OCI-M2 (cell line): ENCODE measurements at regions not wholly inside any gene's neighbourhood (a gene's known extent, or its start where the extent isn't known, plus 50 kb on each side); places are given as distances from the start of the nearest gene placed in this dataset.
A peak's percentile ranks its signal among the peaks of the same experiment; 100 is the strongest.

Experiments used
- DNase-seq: peaks from one replicate; lab custom pipeline; 2025; ENCODE audit not compliant: unreplicated experiment; lab: John Stamatoyannopoulos, UW

DNA sequence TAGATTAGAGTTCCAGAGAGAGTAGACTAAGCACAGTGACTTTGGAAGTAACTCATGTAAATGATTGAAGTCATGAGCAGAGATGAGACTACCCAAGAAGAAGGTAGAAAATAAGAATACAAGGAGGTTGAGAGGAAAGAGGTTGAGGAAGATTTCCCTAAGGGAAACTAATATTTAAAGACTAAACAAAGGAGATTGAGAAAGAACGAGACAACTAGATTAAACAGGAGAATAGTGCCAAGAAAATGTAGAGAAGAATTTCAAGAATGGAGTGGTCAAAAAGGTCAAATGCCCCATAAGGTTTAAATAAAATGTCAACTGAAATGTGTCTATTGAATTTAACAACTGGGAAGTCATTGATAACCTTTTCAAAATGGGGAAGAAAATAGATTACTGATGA lies 59.0 kb downstream of the RPS29 start:
- DNase-seq, result no peak

DNA sequence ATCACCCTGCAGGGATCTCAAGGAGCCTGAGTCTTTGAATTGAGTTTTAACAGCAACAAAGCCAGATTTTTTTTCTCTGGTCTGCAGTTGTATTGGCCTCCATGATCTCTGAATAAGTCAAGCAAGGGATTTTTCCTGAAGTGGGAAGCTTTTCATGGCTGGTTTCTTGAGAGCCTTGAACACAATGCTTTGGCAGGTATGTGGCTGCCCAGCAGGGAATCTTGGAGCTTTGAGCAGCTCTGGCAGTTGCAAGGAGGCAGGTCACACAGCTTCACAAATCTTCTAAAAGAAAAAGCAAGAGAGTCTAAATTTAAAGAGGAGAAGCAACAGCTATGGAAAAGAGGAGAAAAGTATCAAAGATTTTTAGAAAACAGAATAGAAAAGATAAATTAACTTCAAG lies 60.1 kb downstream of the RPS29 start:
- DNase-seq, result no peak

DNA sequence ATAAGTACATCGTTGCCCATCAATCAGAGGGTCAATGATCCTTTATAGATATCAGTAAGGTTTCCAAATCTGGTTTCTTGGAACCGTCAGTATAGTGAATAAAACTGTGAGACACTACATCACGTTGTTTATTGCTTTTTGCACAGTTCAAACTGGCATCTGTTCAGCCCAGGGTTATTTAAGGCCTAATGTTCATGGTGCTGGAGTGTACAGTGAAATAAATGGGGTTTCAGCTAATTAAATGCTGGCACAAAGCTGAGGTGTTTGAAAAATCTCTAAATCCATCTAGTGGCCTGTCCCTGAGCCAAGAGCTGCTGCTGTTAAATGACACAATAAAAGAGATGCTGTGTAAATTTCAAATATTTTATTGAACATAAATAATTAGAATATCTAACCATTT lies 69.9 kb downstream of the RPS29 start:
- DNase-seq, result no peak

DNA sequence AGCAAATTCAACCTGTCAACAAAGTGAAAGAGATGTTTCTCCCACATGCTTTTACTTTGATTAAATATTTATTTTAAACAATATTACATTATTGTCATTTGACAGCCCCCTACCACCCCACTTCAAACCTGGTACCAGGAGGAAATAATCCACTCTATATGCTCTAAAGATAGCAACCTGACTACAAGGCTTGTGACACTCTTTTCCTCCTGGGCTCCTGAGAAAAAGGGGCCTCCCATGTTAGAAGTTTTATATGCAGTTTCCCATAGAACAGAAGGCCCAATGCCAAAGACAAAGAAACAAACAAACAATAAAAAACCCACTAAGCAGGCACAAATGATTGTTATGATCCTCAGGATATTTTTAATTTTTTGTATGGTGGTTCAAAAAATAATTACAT lies 73.6 kb downstream of the RPS29 start:
- no peak for DNase-seq

DNA sequence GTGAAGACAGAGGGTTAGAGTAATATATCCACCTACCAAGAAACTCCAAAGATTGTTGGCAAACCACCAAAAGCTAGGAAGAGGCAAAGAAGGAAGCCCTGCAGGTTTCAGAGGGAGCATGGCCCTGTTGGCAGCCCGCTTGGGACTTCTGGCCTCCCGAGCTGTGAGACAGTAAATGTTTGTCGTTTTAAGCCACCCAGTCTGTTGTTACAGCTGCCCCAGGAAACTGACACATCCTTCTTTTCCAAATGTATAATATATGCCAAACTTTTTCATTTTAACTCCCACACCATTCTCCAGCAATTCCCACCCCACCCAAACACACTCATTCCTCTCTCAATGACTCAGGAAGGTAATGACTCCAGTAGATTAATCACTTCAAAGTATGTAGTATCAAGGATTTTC lies 74.0 kb downstream of the RPS29 start:
- no peak for DNase-seq

DNA sequence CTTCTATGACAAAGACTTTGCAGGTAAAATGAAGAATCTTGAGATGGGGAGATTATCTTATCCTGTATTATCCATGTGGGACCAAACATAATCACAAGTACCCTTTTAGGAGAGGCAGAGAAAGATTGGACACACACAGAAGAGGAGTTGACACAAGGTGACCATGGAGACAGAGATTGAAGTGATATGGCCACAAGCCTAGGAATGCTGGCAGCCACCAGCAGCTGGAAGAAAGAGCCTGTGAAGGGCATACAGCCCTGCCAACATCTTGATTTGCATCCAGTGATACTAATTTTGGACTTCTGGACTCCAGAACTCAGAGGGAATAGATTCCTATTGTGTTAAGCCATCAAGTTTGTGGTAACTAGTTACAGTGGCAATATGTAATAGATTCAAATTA lies 78.1 kb downstream of the RPS29 start:
- no peak for DNase-seq

DNA sequence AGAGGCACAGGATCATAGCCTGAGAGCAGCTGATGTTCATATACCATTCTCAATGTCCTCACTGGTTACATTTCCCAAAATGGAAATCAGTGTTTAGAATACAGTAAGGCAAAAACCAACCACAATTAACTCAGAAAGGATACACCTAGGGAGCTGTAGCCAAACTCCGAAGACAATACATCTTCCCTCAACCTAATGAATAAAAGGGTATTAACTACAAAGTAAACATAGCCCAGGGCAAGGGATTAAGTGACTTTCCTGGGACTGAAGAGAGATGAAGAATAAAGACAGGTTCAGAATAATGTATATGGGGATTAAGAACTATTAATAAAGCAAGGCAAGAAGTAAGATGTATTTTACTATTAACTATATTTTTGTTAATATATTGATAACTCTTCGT lies 79.5 kb downstream of the RPS29 start:
- no peak for DNase-seq

DNA sequence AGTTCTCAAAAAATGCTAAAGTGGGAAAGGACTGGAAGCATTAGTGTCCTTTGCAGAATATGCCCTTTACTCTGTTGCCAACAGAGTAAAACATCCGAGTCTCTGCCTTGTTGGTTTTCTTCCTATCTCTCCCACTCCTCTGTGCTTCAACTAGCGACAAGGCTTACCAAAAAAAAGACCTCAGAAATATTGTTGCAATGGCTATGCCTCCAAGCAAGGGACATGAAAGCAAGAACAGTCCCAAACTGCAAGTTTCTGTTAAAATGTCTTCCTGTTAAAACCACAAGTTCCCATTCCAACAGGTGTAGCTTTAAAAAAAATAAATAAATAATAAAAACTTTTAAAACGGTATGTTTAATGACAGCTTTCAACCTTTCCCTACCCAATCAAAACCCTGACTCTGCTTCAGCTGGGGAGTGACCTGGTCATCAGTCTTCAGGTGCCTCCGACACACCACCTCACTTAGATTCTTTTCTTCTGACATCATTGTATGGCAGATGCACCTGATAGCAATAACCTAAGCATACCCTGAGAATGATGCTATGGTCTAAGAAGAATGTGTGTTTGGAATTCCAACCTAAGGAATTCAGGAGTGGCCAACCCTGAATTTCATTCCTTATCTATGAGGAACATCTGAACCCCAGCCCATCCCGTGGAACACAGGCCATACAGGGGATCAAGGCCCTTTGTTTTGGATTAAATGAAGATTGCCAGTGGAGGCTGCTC lies 81.0 kb downstream of the RPS29 start:
- no peak for DNase-seq

DNA sequence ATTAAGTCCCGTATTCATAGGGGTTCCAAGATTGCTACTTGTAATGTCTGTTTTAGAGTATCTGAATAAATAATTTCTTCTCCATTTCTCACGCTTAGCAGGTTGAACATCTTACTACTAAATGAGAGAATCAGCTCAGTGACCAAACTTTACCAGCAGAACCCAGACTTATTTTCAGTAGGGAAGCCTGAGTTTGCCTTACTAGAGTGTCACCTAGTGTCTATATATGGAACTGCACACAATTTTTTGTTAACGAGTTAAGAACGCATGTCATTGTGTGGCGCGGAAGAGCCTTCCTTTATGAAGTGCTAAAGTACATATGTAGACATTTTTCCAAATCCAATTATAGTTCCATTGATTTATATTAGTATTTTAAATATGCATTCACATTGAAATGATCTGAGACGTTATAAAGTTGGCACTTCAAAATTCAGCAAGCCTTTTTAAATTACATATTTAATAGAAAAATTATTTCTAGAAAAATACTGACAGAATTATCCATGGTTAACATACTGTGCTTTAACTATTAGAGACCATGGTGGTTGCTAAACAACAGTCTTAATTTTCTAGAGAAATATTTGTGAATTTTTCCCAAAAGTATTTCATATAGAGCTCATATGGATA lies 88.3 kb downstream of the RPS29 start:
- peak; percentile 65 for DNase-seq

DNA sequence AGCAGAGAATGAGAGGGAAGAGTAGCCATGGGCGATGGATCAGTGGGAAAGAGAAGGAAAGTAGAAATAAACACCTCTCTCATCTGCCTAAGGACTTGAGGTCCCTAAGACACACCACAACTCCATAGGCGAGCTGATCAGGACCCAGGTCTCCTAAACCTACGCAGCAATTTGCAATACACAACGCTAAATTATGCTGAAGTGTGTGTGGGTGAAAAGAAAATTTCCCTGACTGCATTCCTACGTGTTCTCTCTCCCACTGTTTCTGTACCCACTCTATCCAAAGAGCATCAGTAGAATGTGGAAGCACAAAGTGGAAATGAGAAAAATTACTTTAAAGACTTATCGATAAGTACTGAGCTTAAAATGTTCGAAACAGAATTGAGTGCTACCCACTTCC lies 88.9 kb downstream of the RPS29 start:
- no peak for DNase-seq

DNA sequence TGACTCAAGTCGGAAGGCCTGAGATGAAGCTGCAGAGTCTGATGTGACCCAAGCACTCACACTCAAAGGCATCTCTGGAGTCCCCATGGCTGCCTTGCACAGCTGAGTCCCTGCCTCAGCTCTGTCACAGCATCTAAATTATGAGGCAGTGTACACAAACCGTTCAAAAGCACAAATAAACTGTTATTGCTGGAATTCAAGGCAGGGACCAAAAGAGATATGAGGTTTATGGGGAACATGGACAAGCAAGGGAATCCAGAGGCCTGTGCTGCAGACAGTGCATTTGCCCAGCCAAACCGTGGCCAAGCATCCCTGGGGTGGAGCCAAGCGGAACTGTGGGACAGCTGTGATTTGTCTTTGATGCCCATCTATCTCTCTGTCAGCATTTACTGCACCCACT lies 91.3 kb downstream of the RPS29 start:
- DNase-seq, result no peak

DNA sequence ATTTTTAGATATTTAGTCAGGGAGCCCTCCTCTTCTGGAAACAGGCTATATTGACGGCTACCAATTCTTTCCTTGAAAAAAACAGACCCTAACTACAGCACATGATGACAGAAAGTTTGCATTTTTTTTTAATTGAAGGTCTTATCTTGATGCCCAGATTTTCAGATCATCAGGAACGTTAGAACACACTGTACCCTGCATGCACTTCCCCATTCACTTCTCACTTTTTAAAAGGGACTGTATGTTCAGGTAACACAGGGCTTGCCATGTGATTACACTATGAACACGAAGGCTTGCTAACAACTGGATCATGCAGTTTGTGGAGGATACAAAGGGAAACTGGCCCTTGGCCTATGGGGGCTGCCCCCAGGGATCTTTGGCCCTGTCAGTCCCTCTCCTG lies 92.6 kb downstream of the RPS29 start:
- DNase-seq, result no peak

DNA sequence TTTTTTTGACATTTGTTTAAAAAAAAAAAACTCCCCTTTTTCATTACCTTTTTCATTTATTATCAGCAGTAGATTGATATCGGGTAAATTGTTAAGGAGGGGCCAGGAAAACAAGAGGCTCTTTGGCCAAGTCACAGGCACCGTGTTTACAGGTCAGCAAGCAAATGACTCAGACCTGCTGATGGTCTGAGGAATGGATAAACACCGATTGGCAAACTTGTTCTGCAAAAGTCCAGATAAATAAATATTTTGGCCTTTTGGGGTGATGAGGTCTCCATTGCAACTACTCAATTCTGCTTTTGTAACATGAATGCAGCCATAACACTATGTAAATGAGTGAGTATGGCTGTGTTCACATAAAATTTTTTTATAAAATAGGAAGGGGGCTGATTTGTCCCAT lies 94.0 kb downstream of the RPS29 start:
- DNase-seq, result no peak

DNA sequence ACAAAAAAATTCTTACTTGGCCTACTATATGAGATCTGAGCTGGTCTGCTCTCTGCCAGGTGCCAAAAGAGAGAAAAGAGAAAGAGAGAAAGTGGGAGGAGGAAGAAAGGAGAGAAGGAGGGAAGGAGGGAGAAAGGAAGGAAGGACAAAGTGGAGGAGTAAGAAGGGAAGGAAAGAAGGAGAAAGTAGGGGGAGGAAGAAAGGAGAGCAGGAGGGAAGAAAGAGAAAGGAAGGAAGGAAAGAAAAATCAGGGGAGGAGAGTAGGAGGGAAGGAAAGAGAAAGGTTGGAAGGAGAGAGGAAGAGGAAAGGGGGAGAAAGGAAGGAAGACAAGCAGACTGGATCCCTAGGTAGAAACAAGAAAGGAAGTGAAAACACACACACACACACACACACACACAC lies 96.8 kb downstream of the RPS29 start:
- DNase-seq, result no peak

DNA sequence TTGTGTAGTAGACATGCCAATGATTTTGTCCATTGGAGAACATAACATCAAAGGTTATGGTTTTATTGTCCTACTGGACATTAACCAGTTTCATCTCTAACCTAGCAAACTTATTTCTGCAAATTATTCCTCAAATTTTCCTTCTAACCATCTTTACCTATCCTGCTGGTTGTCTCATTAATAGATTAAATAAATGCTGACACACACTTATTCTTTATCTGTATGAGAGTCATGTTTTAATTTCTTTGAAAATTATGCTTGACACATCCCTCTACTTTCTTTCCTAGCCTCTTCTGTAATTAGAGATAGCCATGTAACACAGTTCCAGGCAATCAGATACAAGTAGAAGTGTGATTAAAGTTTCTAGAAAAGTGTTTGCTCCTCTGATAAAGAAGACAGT lies 98.9 kb downstream of the RPS29 start:
- DNase-seq, result no peak

DNA sequence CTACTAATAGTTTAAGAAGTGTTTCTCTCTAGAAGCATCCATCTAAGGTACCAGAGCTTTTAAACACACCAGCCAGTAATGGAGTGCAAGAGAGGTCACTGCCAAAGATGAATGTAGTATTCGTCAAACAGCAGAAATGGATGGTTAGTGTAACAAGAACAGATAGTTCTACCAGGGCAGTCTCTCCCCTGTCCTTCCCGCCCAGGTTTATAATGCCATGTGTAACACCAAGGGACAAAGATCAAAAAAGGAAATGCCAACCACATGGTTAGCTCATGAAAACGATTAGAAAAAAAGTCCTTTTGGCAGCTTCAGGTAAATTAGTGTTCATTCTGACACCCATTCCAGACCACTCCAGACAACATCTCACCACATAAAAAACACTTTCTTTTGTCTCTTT lies 100.9 kb downstream of the RPS29 start:
- no peak for DNase-seq

DNA sequence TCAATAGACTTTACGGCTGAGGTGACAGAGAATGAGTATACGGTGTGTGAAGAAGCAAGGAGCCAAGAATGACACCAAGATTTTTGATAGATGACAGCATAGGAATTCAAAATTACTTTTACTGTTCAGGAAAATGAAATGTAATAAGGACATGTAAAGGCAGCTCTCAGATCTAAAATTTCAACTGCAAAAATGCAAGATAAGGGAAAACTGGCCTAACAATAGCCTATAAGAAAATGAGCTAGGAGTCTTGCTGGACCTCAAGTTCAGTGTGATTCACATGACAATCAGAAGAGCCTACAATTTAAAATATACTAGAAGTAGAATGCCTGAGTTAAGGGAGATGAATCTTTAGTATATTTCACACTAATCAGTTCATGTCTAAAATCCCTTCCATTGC lies 102.0 kb downstream of the RPS29 start:
- DNase-seq, result no peak

DNA sequence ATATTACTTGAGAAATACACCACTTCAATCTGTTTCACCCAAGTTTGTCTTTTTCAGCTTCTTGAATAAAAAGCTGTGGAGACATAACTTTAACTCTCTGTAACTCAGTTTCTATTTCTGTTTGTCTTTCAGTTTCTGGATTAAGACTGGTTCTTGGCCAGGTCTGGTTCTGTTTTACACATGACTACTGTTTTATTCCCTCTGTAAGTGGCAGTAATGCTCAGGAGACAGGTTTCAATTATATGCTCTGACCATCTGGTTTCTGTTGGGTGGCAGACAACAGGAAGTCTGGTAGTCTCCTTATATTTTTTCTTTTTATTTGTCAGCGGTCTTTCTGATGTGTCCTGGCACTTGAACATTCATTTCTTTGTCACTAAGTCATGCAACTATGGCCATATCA lies 102.9 kb downstream of the RPS29 start:
- no peak for DNase-seq

DNA sequence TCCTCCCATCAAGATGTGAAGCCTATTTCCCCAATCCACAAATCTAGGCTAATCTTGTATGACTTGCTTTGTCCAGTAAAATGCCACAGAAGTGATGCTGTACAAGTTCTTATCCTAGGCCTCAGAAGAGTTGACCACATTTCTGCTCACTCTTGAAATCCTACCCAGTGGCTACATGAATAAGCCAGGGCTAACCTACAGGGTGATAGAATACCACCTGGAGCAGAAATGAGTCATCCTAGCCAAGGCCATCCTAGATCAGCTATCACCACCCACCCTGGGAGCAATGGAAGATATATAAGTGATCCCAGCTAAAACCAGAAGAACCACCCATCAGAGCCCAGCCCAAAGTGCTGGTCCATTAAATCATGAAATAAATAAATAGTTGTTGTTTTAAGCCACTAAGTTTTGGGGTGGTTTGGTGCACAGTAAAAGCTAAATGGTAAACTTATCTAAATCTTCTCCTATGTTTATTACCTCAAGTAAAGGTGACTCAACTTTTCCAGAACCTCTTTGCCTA lies 105.1 kb downstream of the RPS29 start:
- no peak for DNase-seq

DNA sequence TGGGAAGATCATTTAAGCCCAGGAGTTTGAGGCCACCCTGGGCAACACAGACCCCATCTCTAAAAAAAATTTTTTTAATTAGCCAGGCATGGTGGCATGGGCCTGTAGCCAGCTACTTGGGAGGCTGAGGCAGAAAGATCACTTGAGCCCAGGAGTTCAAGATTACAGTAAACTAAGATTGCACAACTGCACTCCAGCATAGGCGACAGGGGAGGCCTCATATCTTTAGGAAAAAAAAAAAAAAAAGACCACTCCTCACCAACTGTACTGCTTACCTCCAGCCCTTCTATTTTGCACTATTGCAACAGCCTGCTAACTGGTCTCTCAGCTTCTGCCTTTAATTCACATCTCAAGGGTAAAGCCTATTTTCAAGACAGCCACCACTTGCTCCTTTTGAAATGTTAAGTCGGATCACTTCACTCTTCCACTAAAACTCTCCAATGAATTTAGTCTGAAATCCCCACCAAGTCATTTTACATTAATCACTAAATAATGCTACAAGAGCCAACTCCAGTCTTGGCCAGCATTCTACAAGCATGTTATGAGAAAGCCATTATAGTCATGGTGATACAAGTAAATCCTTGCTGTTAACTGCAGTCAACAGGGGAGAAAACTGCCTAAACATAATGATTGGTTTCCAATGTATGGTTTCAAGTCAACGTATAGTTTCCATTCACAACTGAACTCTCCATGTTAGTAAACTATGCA lies 106.0 kb downstream of the RPS29 start:
- DNase-seq, result no peak

DNA sequence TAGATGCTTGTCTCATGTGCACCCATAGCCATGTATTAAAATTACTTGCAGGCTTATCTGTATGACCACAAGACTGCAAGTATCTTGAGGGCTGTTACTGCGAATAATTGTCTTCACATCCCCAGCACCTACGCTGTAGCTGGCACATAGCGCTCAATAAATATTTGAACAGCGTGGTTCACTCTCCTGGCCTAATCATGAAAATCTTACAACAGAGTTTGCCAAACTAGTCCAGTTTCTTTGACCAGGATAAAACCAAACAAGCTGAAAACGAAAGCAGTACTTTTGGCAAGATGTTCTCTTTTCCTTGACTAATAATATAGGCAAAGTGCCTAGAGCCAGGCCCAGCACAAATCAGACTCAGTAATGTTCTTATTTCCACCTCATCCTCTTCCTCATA lies 106.7 kb downstream of the RPS29 start:
- DNase-seq, result no peak

DNA sequence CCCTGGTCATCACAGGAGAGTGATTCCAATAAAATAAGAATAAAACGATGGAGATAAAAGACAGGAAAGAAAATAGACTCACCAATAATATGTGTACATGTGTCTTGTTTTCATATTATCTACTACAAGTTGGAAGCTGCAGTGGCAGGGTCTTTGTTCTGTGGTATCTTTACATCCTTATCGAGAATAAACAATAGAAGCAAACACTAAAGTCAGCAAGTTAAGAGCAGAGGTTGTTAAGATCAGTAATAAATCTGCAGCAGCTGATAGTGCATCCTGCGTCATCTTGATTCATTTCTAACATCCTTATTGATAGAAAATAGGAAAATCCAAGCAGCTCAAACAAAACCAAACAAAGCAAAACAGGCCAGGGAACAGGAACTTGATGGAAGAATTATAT lies 107.4 kb downstream of the RPS29 start:
- no peak for DNase-seq
